ENCODE measurements at regions not wholly inside any gene's neighbourhood (a gene's known extent, or its start where the extent isn't known, plus 50 kb on each side); places are given as distances from the start of the nearest gene placed in this dataset.

- no peak overlapping the region for H3K9ac ChIP-seq (ENCODE audit: insufficient read depth in 1 of 2, low read length in 2 of 2)
- H3K36me3 ChIP-seq (ENCODE audit: control insufficient read depth in 4 of 4, insufficient read depth in 4 of 4, low read length in 4 of 4), result no peaks in the 10 kb centered on the region
- no peak for TF ChIP-seq CTCF (IDR thresholded peaks at IDR 0.05; ENCODE audit: control extremely low read depth, extremely low read depth)
- 70 to 75% methylated on average over 1 of the region's 1 CpG for WGBS, 2 donors
- ATAC-seq (ENCODE audit: insufficient read depth, low FRiP score) (no peak), DNase-seq (no peak)
- H3K4me1 ChIP-seq (ENCODE audit: control insufficient read depth in 5 of 5, insufficient read depth in 5 of 5, low read length in 5 of 5), result no peaks in the 10 kb centered on the region
- no peaks in the 10 kb centered on the region for H3K27me3 ChIP-seq (ENCODE audit: control insufficient read depth in 3 of 3, insufficient read depth in 3 of 3, low read length in 2 of 3)
- H3K9me3 ChIP-seq (ENCODE audit: control insufficient read depth in 4 of 4, insufficient read depth in 3 of 4, low read length in 3 of 4), result no peaks in the 10 kb centered on the region
- no peak overlapping the region for H3K4me3 ChIP-seq
- no peak overlapping the region for H3K27ac ChIP-seq (ENCODE audit: low read depth in 1 of 2, low read length in 1 of 2)
Measured at GRCh38 chr10:52635651-52636050, 136.9 kb downstream of the MBL2 start.

- Histone ChIP-seq H3K9me3 (ENCODE audit: control insufficient read depth in 4 of 4, insufficient read depth in 3 of 4, low read length in 3 of 4) (no peaks in the 10 kb centered on the region), H3K4me3 (no peak overlapping the region), H3K9ac (ENCODE audit: insufficient read depth in 1 of 2, low read length in 2 of 2) (no peak overlapping the region), H3K27me3 (ENCODE audit: control insufficient read depth in 3 of 3, insufficient read depth in 3 of 3, low read length in 2 of 3) (no peaks in the 10 kb centered on the region), H3K36me3 (ENCODE audit: control insufficient read depth in 4 of 4, insufficient read depth in 4 of 4, low read length in 4 of 4) (no peaks in the 10 kb centered on the region), H3K27ac (ENCODE audit: low read depth in 1 of 2, low read length in 1 of 2) (no peak overlapping the region), H3K4me1 (ENCODE audit: control insufficient read depth in 5 of 5, insufficient read depth in 5 of 5, low read length in 5 of 5) (no peaks in the 10 kb centered on the region)
- DNase-seq, result no peak
- no peak for ATAC-seq (ENCODE audit: insufficient read depth, low FRiP score)
- TF ChIP-seq CTCF (IDR thresholded peaks at IDR 0.05; ENCODE audit: control extremely low read depth, extremely low read depth), result no peak
Measured at GRCh38 chr10:52636874-52637273, 135.7 kb downstream of the MBL2 start.

- Histone ChIP-seq H3K36me3 (ENCODE audit: control insufficient read depth in 4 of 4, insufficient read depth in 4 of 4, low read length in 4 of 4) (no peaks in the 10 kb centered on the region), H3K4me1 (ENCODE audit: control insufficient read depth in 5 of 5, insufficient read depth in 5 of 5, low read length in 5 of 5) (no peaks in the 10 kb centered on the region), H3K9me3 (ENCODE audit: control insufficient read depth in 4 of 4, insufficient read depth in 3 of 4, low read length in 3 of 4) (no peaks in the 10 kb centered on the region), H3K27me3 (ENCODE audit: control insufficient read depth in 3 of 3, insufficient read depth in 3 of 3, low read length in 2 of 3) (no peaks in the 10 kb centered on the region), H3K4me3 (no peak overlapping the region), H3K27ac (ENCODE audit: low read depth in 1 of 2, low read length in 1 of 2) (no peak overlapping the region), H3K9ac (ENCODE audit: insufficient read depth in 1 of 2, low read length in 2 of 2) (no peak overlapping the region)
- TF ChIP-seq CTCF (IDR thresholded peaks at IDR 0.05; ENCODE audit: control extremely low read depth, extremely low read depth), result no peak
- peak; percentile 34 for ATAC-seq (ENCODE audit: insufficient read depth, low FRiP score)
- WGBS, 2 donors, result 44 to 78% methylated on average over 1 of the region's 1 CpG
- peak in 1 of 3 donors; percentile 55 for DNase-seq
Measured at GRCh38 chr10:52637592-52637991, 135.0 kb downstream of the MBL2 start.

- Histone ChIP-seq H3K9ac (ENCODE audit: insufficient read depth in 1 of 2, low read length in 2 of 2) (no peak overlapping the region), H3K4me3 (no peak overlapping the region), H3K9me3 (ENCODE audit: control insufficient read depth in 4 of 4, insufficient read depth in 3 of 4, low read length in 3 of 4) (no peaks in the 10 kb centered on the region), H3K4me1 (ENCODE audit: control insufficient read depth in 5 of 5, insufficient read depth in 5 of 5, low read length in 5 of 5) (peaks cover 0 to 5% (median 0%) of the 10 kb centered on the region in 5 donors), H3K36me3 (ENCODE audit: control insufficient read depth in 4 of 4, insufficient read depth in 4 of 4, low read length in 4 of 4) (no peaks in the 10 kb centered on the region), H3K27me3 (ENCODE audit: control insufficient read depth in 3 of 3, insufficient read depth in 3 of 3, low read length in 2 of 3) (no peaks in the 10 kb centered on the region), H3K27ac (ENCODE audit: low read depth in 1 of 2, low read length in 1 of 2) (no peak overlapping the region)
- ATAC-seq (ENCODE audit: insufficient read depth, low FRiP score), result no peak
- 0% methylated on average over 1 of the region's 1 CpG for WGBS, 2 donors
- DNase-seq, result no peak
- TF ChIP-seq CTCF (IDR thresholded peaks at IDR 0.05; ENCODE audit: control extremely low read depth, extremely low read depth), result no peak
Measured at GRCh38 chr10:52639652-52640051, 132.9 kb downstream of the MBL2 start.

All from lung (tissue), 11 donors.